Islet of Langerhans (tissue), 1 donor: ENCODE measurements at regions not wholly inside any gene's neighbourhood (a gene's known extent, or its start where the extent isn't known, plus 50 kb on each side); places are given as distances from the start of the nearest gene placed in this dataset.

Experiments used
- FAIRE-seq: peaks from one replicate; lab custom pipeline; 2011; peaks lifted over from hg19 to GRCh38; lab: Jason Lieb, UNC

DNA sequence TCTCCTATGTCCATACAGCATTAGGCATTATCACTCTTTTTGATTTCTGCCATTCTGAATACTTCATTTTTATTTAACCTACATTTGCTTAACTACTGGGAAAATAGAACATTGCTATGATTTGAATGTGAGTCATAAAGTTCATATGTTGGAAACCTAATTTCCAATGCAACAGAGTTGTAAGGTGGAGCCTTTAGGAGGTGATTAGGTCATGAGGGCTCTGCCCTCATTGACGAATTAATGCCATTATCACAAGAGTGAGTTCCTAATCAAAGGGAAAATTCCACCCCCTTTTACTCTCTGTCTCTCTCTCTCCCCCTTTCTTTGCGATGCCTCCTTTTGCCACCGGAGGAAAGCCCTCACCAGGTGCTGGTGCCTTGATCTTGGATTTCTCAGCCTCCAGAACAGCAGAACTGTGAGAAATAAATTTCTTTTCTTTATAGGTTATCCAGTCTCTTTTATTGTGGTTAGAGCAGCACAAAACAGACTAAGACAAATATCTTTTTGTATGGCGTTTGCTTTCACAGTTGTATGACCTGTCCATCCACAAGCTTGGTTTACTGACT is 180.1 kb upstream of the ARID2 start:
- FAIRE-seq, result no peak

GRCh38 chr12:45553204-45553603 is 176.3 kb upstream of the ARID2 start:
- FAIRE-seq, result no peak

- no peak for FAIRE-seq
Measured at GRCh38 chr12:45557016-45557415, 172.5 kb upstream of the ARID2 start.

DNA sequence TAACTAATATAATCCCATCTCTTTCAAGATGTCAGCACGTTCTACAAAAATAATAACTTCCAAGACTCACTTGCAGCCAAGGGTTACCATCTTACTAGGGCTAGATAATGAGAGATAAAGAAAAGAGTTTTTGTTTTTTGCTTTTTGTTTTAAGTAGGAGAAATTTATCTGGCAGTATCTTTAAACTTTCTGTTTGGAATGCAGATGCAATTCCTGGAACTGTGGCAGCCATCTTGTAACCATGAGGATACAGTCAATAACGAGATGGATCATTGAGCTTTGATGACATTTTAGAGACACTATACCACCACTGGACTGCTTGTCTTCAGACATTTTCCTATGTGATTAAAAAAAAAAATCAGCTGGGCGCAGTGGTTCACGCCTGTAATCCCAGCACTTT is 171.2 kb upstream of the ARID2 start:
- no peak for FAIRE-seq

DNA sequence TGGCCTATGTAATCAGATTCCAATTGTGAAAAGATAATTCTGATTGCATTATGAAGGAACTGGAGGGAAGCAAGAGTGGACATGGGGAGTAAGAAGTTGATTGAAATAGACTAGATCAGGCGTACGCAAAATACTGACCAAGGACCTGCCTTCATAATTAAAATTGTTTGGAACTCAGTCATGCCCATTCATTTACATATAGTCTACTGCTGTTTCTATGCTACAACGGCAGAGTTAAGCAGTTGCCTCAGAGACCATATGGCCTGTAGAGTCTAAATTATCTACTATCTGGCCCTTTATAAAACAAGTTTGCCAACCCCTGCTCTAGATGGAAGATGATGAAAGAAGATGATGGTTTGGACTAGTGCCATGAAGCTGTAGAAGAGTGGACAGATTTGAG is 170.0 kb upstream of the ARID2 start:
- no peak for FAIRE-seq

DNA sequence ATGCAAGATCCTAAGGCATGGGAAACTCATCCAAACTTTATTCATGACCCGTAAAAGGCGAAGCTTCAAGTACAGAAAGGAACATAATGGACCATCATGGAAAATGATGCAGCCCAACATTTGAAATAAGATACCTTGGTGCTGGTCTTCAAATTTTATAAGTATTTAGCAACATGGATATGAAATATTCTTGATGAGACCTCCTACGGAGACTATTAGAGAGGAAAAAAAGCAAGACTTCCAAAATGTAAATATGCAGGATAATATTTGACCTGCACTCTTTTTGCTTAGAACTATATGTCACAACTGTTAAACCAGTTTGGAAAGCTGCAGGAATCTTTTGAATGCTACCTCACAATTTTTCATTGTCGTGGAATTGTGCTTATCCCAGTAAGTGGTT is 168.8 kb upstream of the ARID2 start:
- FAIRE-seq, result no peak

- FAIRE-seq, result no peak
Measured at GRCh38 chr12:45561488-45561887, 168.0 kb upstream of the ARID2 start.

DNA sequence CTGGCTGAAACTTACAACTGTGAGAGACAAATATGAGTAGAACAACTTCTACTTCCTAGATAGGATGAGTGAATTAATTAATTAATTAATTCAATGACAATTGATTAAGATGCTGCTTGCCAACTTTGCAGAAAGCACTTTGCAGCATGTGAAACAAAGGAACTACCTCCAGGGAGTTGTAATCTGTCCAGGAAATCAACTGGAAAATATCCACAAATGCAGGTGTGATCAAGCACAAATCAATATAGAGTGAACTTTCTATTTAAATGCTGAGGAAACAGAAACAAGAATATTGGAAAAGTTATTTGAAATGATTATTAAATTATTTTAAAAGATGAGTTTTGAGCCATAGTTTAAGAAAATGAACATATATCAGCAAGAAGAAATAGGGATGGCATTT is 163.9 kb upstream of the ARID2 start:
- no peak for FAIRE-seq

DNA sequence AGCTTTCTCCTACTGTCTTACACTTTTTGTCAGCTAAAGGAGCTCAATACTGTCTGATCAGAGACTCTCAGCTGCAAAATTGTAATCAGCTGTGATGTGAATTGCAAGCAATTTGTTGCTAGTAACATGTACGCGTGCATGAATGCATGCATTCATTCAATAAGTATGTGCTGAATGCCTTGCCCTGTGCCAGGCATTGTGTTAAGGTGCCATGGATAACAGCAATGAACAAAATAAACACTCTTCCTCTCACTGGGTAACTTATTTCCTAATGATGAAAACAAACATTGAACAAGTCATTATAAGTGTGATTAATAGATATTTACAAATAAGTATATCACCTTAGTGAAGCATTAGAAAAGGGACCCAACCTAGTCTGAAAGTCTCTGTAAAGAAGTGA is 163.2 kb upstream of the ARID2 start:
- no peak for FAIRE-seq

DNA sequence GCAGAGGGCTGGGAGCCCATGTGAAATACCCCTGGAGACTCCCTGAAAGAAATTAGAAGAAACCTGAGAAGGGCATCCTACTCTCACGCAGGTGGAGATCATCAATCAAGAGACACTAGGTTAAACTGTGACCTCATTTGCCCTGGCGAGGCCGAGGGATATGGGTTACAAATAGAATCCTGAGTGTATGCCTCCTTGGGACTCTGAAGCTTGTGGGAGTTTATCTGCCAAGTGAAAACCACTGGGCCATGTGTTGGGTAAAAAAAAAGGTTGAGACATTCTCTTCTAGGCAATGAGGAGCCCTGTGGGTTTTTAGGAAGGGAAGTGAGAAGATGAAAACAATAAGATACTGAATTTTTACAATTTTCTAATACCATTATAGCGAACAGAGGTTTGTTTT is 160.7 kb upstream of the ARID2 start:
- no peak for FAIRE-seq

DNA sequence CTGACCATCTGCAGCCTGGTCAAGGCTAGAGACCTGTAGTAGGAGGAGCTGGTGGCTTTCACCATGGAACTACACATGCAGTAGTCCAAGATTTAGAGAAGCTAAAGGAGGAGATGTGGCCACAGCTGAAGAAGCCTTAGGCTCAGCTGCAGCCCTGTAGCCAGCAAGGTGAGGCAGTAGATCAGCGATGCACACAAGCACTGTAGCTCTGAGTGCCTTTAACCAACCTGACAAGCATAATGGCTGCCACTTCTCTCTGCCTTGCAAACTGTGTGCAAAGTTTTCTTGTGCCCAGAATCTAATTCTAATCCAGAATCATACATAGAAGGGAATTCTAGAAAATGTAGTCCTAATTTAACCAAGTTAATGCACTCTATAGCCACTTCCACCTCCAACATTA is 159.0 kb upstream of the ARID2 start:
- FAIRE-seq, result no peak

GRCh38 chr12:45572114-45572513 is 157.4 kb upstream of the ARID2 start:
- FAIRE-seq, result no peak

DNA sequence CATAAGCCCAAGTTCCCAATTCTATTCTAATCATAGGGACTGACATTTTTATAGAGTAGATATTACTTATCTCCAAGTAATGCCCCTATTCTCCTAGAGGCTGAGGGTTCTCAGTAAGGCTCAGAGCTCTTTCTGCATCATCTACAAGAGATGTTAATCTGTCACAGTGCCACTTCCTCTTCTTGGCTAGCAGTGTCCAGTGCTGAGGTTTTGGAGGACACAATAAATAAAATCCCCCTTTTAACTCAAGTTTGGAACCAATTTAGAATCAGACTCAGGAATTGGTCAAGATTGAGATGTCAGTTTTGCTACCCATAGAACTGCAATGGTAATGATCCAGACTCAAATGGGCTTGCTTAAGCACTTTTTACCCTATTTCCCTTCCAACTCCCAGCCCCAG is 154.1 kb upstream of the ARID2 start:
- no peak for FAIRE-seq

DNA sequence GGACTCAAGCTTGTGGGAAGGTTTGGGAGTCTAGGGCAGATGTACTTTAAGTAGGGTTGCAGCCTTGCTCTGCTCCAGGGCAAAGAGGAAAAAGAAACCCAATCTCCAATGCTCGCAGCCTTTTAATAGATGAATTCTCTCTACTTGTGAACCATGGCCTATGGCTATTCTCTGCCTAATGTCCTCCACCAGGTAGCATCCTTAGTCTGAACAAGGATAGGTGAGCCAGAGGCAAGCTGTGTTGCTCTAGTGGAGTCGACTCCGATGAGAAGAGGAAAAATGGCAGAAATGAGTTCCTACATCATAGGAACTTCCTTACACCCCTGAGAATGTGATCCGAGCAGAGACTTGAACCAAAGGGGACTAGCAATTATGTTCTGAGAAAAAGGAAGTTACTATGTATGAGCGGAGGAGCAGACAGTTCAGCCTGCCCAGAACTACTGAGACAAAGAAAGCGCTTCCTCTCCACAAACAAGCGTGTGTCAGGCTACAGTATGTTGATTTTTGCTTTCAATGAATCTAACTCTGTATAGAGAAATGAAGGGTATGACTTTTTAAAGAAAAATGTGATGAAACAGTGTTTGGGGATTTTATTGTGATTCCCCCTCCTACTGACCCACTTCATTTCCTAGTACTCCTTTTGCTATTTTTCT is 153.6 kb upstream of the ARID2 start:
- no peak for FAIRE-seq

DNA sequence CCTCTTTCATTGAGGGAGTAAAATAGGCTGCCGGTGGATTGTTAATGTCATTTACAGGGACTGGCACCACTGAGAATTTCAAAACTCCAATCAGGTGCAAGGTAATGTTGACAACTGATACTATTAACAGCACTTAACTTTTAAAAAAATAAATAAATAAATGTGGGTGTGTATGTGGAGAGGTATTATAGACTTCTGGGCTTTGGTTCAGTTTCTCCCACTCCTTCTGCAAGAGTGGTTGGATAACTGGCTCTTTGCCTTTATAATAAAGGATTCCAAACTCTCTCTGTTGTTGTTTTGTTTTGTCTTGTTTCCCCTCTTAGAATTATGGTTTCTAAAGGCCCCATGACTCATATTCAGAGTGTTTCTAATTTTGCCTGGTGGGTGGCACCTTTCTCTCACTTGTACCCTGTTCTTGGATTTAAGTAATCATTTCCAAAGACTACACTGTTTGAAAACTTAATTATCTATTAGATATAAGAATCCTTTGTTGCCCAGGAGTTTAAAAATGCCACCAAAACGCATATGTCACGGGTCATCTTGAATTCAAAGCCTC is 151.6 kb upstream of the ARID2 start:
- FAIRE-seq, result no peak

GRCh38 chr12:45580356-45580969 is 149.0 kb upstream of the ARID2 start:
- no peak for FAIRE-seq

GRCh38 chr12:45581112-45581511 is 148.4 kb upstream of the ARID2 start:
- no peak for FAIRE-seq

DNA sequence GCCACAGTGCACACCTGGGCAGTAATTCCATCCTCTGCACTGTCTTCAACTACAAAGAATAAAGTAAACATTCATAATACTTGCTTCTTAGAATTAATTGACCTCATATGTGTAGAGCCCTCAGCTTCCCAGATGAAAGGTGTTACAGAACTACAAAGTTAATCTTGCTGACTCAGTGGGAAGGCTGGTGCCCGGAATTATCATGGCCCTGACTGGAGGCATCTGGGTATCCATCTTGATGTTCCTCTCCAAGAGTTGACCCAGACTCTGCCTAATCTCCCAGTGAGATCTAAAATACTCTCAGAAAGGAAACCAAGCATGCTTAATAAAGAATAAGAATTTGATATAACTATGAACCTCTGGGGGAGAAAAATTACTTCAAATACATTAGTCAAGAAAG is 147.0 kb upstream of the ARID2 start:
- FAIRE-seq, result no peak

DNA sequence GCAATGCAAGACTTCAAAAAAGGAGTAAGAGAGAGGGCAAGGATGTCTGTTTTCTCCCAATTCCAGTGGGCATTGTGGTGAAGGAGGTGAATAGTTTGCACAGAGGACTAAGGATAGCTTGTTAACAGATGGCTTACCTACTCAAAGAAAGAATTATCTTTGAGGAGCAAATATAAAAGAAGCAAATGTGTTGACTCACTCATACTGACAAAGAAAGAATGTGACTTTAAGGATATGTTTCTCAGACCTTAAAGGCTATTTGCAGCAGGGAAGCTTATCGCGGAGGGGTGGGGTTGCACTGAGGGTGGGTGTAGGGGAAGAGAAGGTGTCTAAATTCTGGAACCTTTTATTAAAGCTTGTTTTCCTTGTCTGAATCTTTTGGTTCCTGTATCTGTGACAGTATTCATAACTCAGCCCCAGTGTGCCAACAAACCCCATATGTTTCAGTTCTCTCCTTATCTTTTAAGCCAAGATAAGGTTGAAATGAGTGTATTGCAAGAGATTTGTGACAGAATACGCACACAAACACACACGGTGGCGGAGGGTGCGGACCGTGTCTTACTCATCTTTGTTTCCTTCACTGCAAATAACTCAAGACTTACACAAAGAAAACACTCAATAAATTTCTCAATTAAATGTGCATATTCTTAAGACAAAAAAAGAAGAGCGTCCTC is 146.4 kb upstream of the ARID2 start:
- no peak for FAIRE-seq

GRCh38 chr12:45584336-45584735 is 145.2 kb upstream of the ARID2 start:
- FAIRE-seq, result no peak

DNA sequence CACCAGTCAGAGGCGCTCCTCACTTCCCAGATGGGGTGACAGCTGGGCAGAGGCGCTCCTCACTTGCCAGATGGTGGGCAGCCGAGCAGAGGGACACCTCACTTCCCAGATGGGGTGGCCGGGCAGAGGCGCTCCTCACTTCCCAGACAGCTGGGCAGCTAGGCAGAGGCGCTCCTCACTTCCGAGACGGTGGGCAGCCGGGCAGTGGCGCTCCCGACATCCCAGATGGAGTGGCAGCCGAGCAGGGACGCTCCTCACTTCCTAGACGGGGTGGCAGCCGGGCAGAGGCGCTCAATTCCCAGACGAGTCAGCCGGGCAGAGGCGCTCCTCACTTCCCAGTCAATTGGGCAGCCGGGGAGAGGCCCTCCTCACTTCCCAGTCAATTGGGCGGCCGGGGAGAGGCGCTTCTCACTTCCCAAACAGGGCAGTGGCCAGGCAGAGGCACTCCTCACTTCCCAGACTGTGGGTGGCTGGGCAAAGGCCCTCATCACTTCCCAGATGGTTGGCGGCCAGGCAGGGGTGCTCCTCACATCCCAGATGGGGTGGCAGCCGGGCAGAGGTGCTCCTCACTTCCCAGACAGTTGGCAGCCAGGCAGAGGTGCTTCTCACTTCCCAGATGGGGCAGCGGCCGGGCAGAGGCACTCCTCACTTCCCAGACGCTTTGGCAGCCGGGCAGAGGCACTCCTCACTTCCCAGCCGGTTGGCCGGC is 143.8 kb upstream of the ARID2 start:
- no peak for FAIRE-seq

DNA sequence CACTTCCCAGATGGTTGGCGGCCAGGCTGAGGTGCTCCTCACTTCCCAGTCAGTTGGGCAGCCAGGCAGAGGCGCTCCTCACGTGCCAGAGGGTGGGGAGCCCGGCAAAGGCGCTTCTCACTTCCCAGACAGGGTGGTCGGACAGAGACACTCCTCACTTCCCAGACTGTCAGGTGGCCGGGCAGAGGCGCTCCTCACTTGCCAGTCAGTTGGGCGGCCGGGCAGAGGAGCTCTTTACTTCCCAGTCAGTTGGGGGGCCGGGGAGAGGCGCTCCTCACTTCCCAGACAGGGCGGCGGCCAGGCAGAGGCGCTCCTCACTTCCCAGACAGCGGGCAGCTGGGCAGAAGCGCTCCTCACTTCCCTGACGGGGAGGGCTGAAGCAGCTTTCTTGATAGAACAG is 143.0 kb upstream of the ARID2 start:
- no peak for FAIRE-seq

DNA sequence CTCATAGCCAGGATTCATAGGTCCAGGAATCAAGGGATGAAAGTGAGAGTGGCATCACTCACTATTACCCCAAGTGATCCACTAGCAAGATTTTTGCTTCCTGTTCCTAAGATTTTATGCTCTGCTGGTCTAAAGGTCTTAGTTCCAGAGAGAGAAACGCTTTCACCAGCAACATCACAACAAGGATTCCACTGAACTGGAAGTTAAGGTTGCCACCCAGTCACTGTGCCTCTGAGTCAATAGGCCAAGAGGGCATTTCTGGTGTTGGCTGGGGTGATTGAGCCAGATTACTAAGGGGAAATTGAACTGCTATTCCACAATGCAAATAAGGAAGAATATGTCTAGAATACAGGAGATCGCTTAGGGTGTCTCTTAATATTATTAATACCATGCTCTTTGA is 142.5 kb upstream of the ARID2 start:
- FAIRE-seq, result no peak
